Adrenal gland (tissue), 5 donors: ENCODE measurements at regions not wholly inside any gene's neighbourhood (a gene's known extent, or its start where the extent isn't known, plus 50 kb on each side); places are given as distances from the start of the nearest gene placed in this dataset.

Source experiments
- POLR2A ChIP-seq, 2 donors: fragments of 450-650 bp; IDR thresholded peaks; one replicate each; pipeline ENCODE4 v1.6.1; 2017; ENCODE audit warnings: antibody characterized with exemption in 2 of 2, mild to moderate bottlenecking in 2 of 2, moderate library complexity in 1 of 2
- TF ChIP-seq, protein P1 (sequence below), 6 experiments: fragments of 450-650 bp in 4 of 6; fragments of 200-600 bp in 2 of 6; sonication (generic) in 1 of 6; IDR thresholded peaks; 1 replicate in 5 of 6; 2 replicates in 1 of 6; pipeline versions ENCODE4 v1.5.1 to v1.8.0; 2016 to 2021; ENCODE audit warnings: antibody characterized with exemption in 6 of 6, mild to moderate bottlenecking in 2 of 6, moderate library complexity in 1 of 6
- donor health status: DM: no; HTN: no; CAD: no.

- TF ChIP-seq, protein P1, sequence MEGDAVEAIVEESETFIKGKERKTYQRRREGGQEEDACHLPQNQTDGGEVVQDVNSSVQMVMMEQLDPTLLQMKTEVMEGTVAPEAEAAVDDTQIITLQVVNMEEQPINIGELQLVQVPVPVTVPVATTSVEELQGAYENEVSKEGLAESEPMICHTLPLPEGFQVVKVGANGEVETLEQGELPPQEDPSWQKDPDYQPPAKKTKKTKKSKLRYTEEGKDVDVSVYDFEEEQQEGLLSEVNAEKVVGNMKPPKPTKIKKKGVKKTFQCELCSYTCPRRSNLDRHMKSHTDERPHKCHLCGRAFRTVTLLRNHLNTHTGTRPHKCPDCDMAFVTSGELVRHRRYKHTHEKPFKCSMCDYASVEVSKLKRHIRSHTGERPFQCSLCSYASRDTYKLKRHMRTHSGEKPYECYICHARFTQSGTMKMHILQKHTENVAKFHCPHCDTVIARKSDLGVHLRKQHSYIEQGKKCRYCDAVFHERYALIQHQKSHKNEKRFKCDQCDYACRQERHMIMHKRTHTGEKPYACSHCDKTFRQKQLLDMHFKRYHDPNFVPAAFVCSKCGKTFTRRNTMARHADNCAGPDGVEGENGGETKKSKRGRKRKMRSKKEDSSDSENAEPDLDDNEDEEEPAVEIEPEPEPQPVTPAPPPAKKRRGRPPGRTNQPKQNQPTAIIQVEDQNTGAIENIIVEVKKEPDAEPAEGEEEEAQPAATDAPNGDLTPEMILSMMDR (IDR thresholded peaks at IDR 0.05) = no peak
- no peak for TF ChIP-seq POLR2A (IDR thresholded peaks at IDR 0.05)
Measured at GRCh38 chr9:96139592-96140295, 162.2 kb downstream of the HSD17B3 start.
